IMR-90 (cell line): ENCODE measurements at regions not wholly inside any gene's neighbourhood (a gene's known extent, or its start where the extent isn't known, plus 50 kb on each side); places are given as distances from the start of the nearest gene placed in this dataset.

Experiments
- ATAC-seq: fragments of 200-7000 bp; cut with Tn5 transposase; 2 replicates; pipeline ENCODE4 v1.9.1; 2020; ENCODE audit warnings: low read depth, mild to moderate bottlenecking, moderate library complexity
- BruUV-seq: library from RNA; stranded (reverse); fragments of 400-500 nt; replicated peaks from 2 replicates; lab custom pipeline; 2021; lab: Mats Ljungman, UMichigan
- CTCF ChIA-PET: fragments of 300-600 bp; formaldehyde crosslinking; extraction: SDS; loops from one replicate; lab custom pipeline; 2021; ENCODE audit warnings: antibody characterized with exemption; lab: Yijun Ruan, JAX
- POLR2A ChIA-PET: fragments of 300-600 bp; sonication (Branson Sonifier 250); formaldehyde crosslinking; loops from one replicate; lab custom pipeline; 2022; ENCODE audit warnings: antibody characterized with exemption; ENCODE audit not compliant: unreplicated experiment; lab: Charles Lee
- DNase-seq: peaks from one replicate; pipeline ENCODE4 v3.0.0; 2013
- H2AFZ ChIP-seq: replicated peaks from 2 replicates; pipeline ENCODE3; 2013; ENCODE audit warnings: low read length, mild to moderate bottlenecking; ENCODE audit not compliant: poor library complexity
- H2AK5ac ChIP-seq: 2 replicates; pipeline ENCODE4 v1.6.1; 2013; ENCODE audit warnings: low read depth, low read length, inconsistent platforms
- H2AK9ac ChIP-seq: replicated peaks from 2 replicates; pipeline ENCODE3; 2013; ENCODE audit warnings: mild to moderate bottlenecking, low read depth, low read length, moderate library complexity; ENCODE audit not compliant: poor library complexity
- H2BK120ac ChIP-seq: 2 replicates; pipeline ENCODE4 v1.6.1; 2013; ENCODE audit warnings: low read depth, low read length, inconsistent platforms
- H2BK15ac ChIP-seq: 3 replicates; pipeline ENCODE4 v1.6.1; 2013; ENCODE audit warnings: low read depth, low read length, inconsistent platforms
- H2BK20ac ChIP-seq: 2 replicates; pipeline ENCODE4 v1.6.1; 2013; ENCODE audit warnings: low read depth, mild to moderate bottlenecking, inconsistent platforms, low read length, moderate library complexity
- H2BK5ac ChIP-seq: 2 replicates; pipeline ENCODE4 v1.6.1; 2013; ENCODE audit warnings: mild to moderate bottlenecking, low read depth, low read length, inconsistent platforms; ENCODE audit not compliant: poor library complexity, severe bottlenecking
- H3K14ac ChIP-seq: replicated peaks from 2 replicates; pipeline ENCODE4 v1.6.1; 2013; ENCODE audit warnings: low read depth, low read length, inconsistent platforms
- H3K18ac ChIP-seq: 2 replicates; pipeline ENCODE4 v1.6.1; 2013; ENCODE audit warnings: low read depth, low read length, control low read depth
- H3K23ac ChIP-seq: 2 replicates; pipeline ENCODE4 v1.6.1; 2013; ENCODE audit warnings: low read depth, low read length, inconsistent platforms
- H3K27ac ChIP-seq: 2 replicates; pipeline ENCODE4 v1.5.1; 2013; ENCODE audit warnings: mild to moderate bottlenecking, control low read depth, low read length; ENCODE audit not compliant: insufficient read depth
- H3K27me3 ChIP-seq: 2 replicates; pipeline ENCODE4 v1.6.1; 2013; ENCODE audit warnings: low read length; ENCODE audit not compliant: control insufficient read depth, insufficient read depth
- H3K36me3 ChIP-seq: 2 replicates; pipeline ENCODE4 v1.6.1; 2013; ENCODE audit warnings: low read length, mixed read lengths; ENCODE audit not compliant: control insufficient read depth, insufficient read depth
- H3K4ac ChIP-seq: 2 replicates; pipeline ENCODE4 v1.6.1; 2013; ENCODE audit warnings: low read depth, low read length, inconsistent platforms
- H3K4me1 ChIP-seq: 2 replicates; pipeline ENCODE4 v1.6.1; 2013; ENCODE audit warnings: low read length, mixed read lengths; ENCODE audit not compliant: control insufficient read depth, insufficient read depth
- H3K4me2 ChIP-seq: 2 replicates; pipeline ENCODE4 v1.6.1; 2013; ENCODE audit warnings: low read depth, mild to moderate bottlenecking, control low read depth, low read length, moderate library complexity
- H3K4me3 ChIP-seq: 2 replicates; pipeline ENCODE4 v1.5.1; 2013; ENCODE audit warnings: low read depth, mild to moderate bottlenecking, control low read depth, low read length, moderate library complexity; ENCODE audit not compliant: insufficient read depth
- H3K56ac ChIP-seq: 2 replicates; pipeline ENCODE4 v1.6.1; 2013; ENCODE audit warnings: low read length, inconsistent platforms; ENCODE audit not compliant: insufficient read depth; ENCODE audit errors: extremely low read depth
- H3K79me1 ChIP-seq, 2 experiments: 2 replicates each; pipeline ENCODE4 v1.6.1; 2013; ENCODE audit warnings: low read length in 2 of 2, inconsistent platforms in 1 of 2, low read depth in 1 of 2
- H3K9ac ChIP-seq: 2 replicates; pipeline ENCODE4 v1.6.1; 2013; ENCODE audit warnings: low read depth, low read length, control low read depth
- H3K9me1 ChIP-seq: 2 replicates; pipeline ENCODE4 v1.6.1; 2013; ENCODE audit warnings: low read length, inconsistent platforms; ENCODE audit not compliant: insufficient read depth
- H3K9me3 ChIP-seq: 2 replicates; pipeline ENCODE4 v1.6.1; 2013; ENCODE audit warnings: low read length; ENCODE audit not compliant: control insufficient read depth, insufficient read depth
- H4K20me1 ChIP-seq: 2 replicates; pipeline ENCODE4 v1.6.1; 2013; ENCODE audit warnings: low read length, inconsistent platforms; ENCODE audit not compliant: insufficient read depth
- H4K5ac ChIP-seq: 2 replicates; pipeline ENCODE4 v1.6.1; 2013; ENCODE audit warnings: mild to moderate bottlenecking, low read depth, low read length, control low read depth
- H4K8ac ChIP-seq, 2 experiments: 2 replicates each; pipeline ENCODE4 v1.6.1; 2013; ENCODE audit warnings: low read depth in 2 of 2, low read length in 2 of 2, control low read depth in 1 of 2, inconsistent platforms in 1 of 2
- H4K91ac ChIP-seq: 2 replicates; pipeline ENCODE4 v1.6.1; 2013; ENCODE audit warnings: low read depth, low read length, inconsistent platforms; ENCODE audit not compliant: insufficient read depth
- BHLHE40 ChIP-seq: fragments of 150-350 bp; IDR thresholded peaks from 2 replicates; pipeline ENCODE4 v1.6.1; 2016; ENCODE audit warnings: mild to moderate bottlenecking, low read depth, low read length
- CHD1 ChIP-seq: IDR thresholded peaks from 2 replicates; pipeline ENCODE4 v1.6.1; 2012; ENCODE audit warnings: low read depth, low read length, improper control_type of control experiment
- ELK1 ChIP-seq: fragments of 150-350 bp; IDR thresholded peaks from 2 replicates; pipeline ENCODE4 v1.6.1; 2016; ENCODE audit warnings: low read depth, mild to moderate bottlenecking, low read length, moderate library complexity, borderline replicate concordance
- FOS ChIP-seq: fragments of 150-350 bp; IDR thresholded peaks from 2 replicates; pipeline ENCODE4 v1.6.1; 2016; ENCODE audit warnings: low read depth, low read length
- MAFK ChIP-seq: IDR thresholded peaks from 2 replicates; pipeline ENCODE4 v1.6.1; 2012; ENCODE audit warnings: low read depth, low read length, improper control_type of control experiment
- MAZ ChIP-seq: IDR thresholded peaks from 2 replicates; pipeline ENCODE4 v1.6.1; 2012; ENCODE audit warnings: low read depth, mild to moderate bottlenecking, low read length, improper control_type of control experiment, moderate library complexity, borderline replicate concordance
- MXI1 ChIP-seq: IDR thresholded peaks from 2 replicates; pipeline ENCODE4 v1.6.1; 2012; ENCODE audit warnings: low read depth, mild to moderate bottlenecking, low read length, moderate library complexity, borderline replicate concordance
- NFE2L2 ChIP-seq: fragments of 150-350 bp; IDR thresholded peaks from 2 replicates; pipeline ENCODE4 v1.6.1; 2016; ENCODE audit warnings: low read depth, mild to moderate bottlenecking, low read length
- RCOR1 ChIP-seq: IDR thresholded peaks from 2 replicates; pipeline ENCODE4 v1.6.1; 2012; ENCODE audit warnings: mild to moderate bottlenecking, low read length, improper control_type of control experiment; ENCODE audit not compliant: insufficient replicate concordance
- USF2 ChIP-seq: fragments of 150-350 bp; IDR thresholded peaks from 2 replicates; pipeline ENCODE4 v1.6.1; 2017; ENCODE audit warnings: mild to moderate bottlenecking, antibody characterized with exemption, low read length, low read depth
- WGBS, 2 experiments: methylation state at CpG; one replicate each; pipeline versions ENCODE4 v1.1.5 to v1.1.7; 2013; ENCODE audit warnings: missing lambda C conversion rate in 2 of 2; ENCODE audit not compliant: insufficient read length in 1 of 2; ENCODE audit errors: extremely low coverage in 2 of 2; 5-methylcytosine and 5-hydroxymethylcytosine counted together
- dilution Hi-C: fragments of 300-500 bp; cut with HindIII; formaldehyde crosslinking; loops from one replicate; pipeline ENCODE4 v1.14.3; 2018; ENCODE audit warnings: low sequenced_read_pairs; ENCODE audit not compliant: unreplicated experiment
- in situ Hi-C: fragments of 300-500 bp; cut with MboI; formaldehyde crosslinking; loops from 3 replicates; pipeline ENCODE4 v1.14.3; 2019; ENCODE audit warnings: low sequenced_read_pairs, inconsistent platforms, mixed read lengths
- intact Hi-C: fragments of 100-400 bp; cut with micrococcal nuclease; formaldehyde crosslinking; loops from 2 replicates; pipeline ENCODE4 v1.10.0; 2022

- no peak overlapping the region for H2BK120ac ChIP-seq
- H3K4ac ChIP-seq: no peak overlapping the region
- intact Hi-C loops (no loop called here), in situ Hi-C loops (no loop called here), dilution Hi-C loops (no loop called here)
- no peak overlapping the region for H3K14ac ChIP-seq
- peaks cover 14% of the 10 kb centered on the region for H3K27me3 ChIP-seq
- H2BK20ac ChIP-seq: no peak overlapping the region
- no peak for TF ChIP-seq FOS
- no peak for TF ChIP-seq RCOR1
- TF ChIP-seq USF2: no peak
- no peak for TF ChIP-seq MXI1
- TF ChIP-seq MAFK: no peak
- no peak for TF ChIP-seq CHD1
- no peak for TF ChIP-seq MAZ
- no peak for TF ChIP-seq NFE2L2
- TF ChIP-seq ELK1: no peak
- TF ChIP-seq BHLHE40: no peak
- no TSS peak for BruUV-seq
- no peak overlapping the region for H2AK5ac ChIP-seq
- no peak for DNase-seq
- H3K9me1 ChIP-seq: no peaks in the 10 kb centered on the region
- H2BK15ac ChIP-seq: no peak overlapping the region
- no peak overlapping the region for H2AFZ ChIP-seq
- no peaks in the 10 kb centered on the region for H3K79me1 ChIP-seq
- H3K9ac ChIP-seq: no peak overlapping the region
- H3K9me3 ChIP-seq: peaks cover 7% of the 10 kb centered on the region
- H3K4me3 ChIP-seq: no peak overlapping the region
- no peak overlapping the region for H3K56ac ChIP-seq
- H3K36me3 ChIP-seq: no peaks in the 10 kb centered on the region
- H3K27ac ChIP-seq: no peak overlapping the region
- WGBS, 2 experiments: no CpG with 5 or more reads among the region's 1 CpG
- no peak for ATAC-seq
- ChIA-PET CTCF (no interaction called here), POLR2A (no interaction called here)
- no peak overlapping the region for H2AK9ac ChIP-seq
- H3K23ac ChIP-seq: no peak overlapping the region
- H4K91ac ChIP-seq: no peak overlapping the region
- no peak overlapping the region for H3K18ac ChIP-seq
- no peak overlapping the region for H2BK5ac ChIP-seq
- no peak overlapping the region for H4K5ac ChIP-seq
- no peaks in the 10 kb centered on the region for H3K4me1 ChIP-seq
- H3K4me2 ChIP-seq: no peak overlapping the region
- H4K8ac ChIP-seq: no peak overlapping the region
- no peaks in the 10 kb centered on the region for H4K20me1 ChIP-seq
Observed at GRCh38 chr12:68389305-68389704, 57.1 kb upstream of the MDM1 start.
